Spleen (tissue), 7 donors: ENCODE measurements at regions not wholly inside any gene's neighbourhood (a gene's known extent, or its start where the extent isn't known, plus 50 kb on each side); places are given as distances from the start of the nearest gene placed in this dataset.

Experiments
- POLR2A ChIP-seq, 3 donors: fragments of 450-650 bp; IDR thresholded peaks; one replicate each; pipeline ENCODE4 v1.5.1; 2017; ENCODE audit warnings: antibody characterized with exemption in 3 of 3, mild to moderate bottlenecking in 1 of 3
- TF ChIP-seq, protein P1 (sequence below), 11 experiments: fragments of 200-600 bp in 7 of 11; fragments of 450-650 bp in 4 of 11; sonication (generic) in 4 of 11; IDR thresholded peaks in 8 of 11; conservative IDR thresholded peaks in 3 of 11; 1 replicate in 7 of 11; 2 replicates in 4 of 11; pipeline versions ENCODE4 v1.4.0 to v1.8.0; 2016 to 2021; ENCODE audit warnings: antibody characterized with exemption in 11 of 11, inconsistent platforms in 4 of 11, mild to moderate bottlenecking in 1 of 11
- donor health status: DM: no; HTN: no; CAD: no; lungs with moderate emphysema.
- donor health status: DM: no; HTN: no; CAD: no.
- donor health status: DM: no; HTN: no; CAD: no.

DNA sequence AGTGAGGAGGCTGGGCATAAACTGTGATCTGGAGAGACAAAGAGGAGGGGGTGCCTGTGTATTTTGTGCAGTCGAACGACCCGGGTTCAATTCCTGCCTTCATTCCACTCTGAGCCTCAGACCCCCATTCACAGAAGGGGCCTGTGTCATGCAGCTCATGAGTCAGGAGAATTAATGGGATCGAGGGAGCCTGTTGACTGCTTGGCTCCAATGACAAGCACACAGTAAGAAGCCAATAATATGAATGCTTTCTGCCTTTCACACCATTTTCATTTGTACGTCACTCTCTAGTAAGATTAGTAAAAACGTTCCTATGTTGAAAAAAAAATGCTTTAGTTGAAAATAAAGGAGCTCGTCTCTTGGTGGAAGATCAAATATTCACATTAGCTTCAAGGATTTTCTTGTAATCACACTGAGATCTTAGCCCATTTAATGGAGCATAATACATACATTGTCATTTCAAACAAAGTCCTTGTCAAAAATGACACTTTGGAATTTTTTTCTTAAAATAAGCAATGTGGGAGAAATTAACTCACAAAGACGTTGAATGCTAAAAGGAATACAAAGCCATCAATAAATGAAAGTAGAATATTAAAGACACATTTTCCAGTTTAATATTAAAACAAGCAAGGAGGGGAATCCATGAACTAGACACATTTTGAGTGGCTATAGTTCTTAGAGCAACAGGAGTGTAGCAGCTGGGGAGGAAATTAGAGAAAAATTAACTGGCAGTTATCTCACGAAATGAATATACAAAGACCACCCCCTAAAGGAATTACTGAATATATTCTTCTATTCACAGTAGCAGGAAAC lies 246.7 kb upstream of the AFDN start:
- TF ChIP-seq, protein P1, sequence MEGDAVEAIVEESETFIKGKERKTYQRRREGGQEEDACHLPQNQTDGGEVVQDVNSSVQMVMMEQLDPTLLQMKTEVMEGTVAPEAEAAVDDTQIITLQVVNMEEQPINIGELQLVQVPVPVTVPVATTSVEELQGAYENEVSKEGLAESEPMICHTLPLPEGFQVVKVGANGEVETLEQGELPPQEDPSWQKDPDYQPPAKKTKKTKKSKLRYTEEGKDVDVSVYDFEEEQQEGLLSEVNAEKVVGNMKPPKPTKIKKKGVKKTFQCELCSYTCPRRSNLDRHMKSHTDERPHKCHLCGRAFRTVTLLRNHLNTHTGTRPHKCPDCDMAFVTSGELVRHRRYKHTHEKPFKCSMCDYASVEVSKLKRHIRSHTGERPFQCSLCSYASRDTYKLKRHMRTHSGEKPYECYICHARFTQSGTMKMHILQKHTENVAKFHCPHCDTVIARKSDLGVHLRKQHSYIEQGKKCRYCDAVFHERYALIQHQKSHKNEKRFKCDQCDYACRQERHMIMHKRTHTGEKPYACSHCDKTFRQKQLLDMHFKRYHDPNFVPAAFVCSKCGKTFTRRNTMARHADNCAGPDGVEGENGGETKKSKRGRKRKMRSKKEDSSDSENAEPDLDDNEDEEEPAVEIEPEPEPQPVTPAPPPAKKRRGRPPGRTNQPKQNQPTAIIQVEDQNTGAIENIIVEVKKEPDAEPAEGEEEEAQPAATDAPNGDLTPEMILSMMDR (IDR thresholded peaks at IDR 0.05 in 8 of 11, conservative IDR thresholded peaks at IDR 0.05 in 3 of 11) = no peak
- TF ChIP-seq POLR2A (IDR thresholded peaks at IDR 0.05) = no peak
